ENCODE measurements at regions not wholly inside any gene's neighbourhood (a gene's known extent, or its start where the extent isn't known, plus 50 kb on each side); places are given as distances from the start of the nearest gene placed in this dataset.
"Not testable (repeated sequence)": the region's sequence is repeated elsewhere in the genome, so short reads cannot be mapped to it uniquely, and the experiment has no call there.

GRCh38 chr2:59353306-59353921 is 1112.3 kb upstream of the FANCL start:
- TF ChIP-seq CTCF (IDR thresholded peaks at IDR 0.05; ENCODE audit: low read depth, low read length): no peak
- no peak overlapping the region for H3K4me3 ChIP-seq (ENCODE audit: low read depth, low read length)

DNA sequence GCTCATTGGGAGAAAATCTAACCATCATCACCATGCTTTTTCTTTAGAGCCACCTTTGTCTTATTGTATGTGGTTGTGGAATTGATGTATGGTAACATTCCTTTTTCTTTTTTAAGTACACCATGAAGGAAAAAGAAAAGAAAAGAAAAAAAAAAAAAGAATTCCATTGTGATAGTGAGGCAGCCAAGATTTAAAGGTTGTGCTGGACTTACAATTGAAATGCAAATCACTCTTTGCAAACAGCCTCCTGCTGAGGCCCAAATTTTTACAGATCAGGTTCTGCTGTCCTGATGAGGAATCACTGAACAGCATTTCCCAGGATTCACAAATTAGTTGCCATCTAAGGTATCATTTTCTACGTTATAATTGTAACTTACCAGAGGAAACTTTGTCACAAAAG is 1101.0 kb upstream of the FANCL start:
- TF ChIP-seq CTCF (IDR thresholded peaks at IDR 0.05; ENCODE audit: low read depth, low read length): no peak
- no peak overlapping the region for H3K4me3 ChIP-seq (ENCODE audit: low read depth, low read length)

DNA sequence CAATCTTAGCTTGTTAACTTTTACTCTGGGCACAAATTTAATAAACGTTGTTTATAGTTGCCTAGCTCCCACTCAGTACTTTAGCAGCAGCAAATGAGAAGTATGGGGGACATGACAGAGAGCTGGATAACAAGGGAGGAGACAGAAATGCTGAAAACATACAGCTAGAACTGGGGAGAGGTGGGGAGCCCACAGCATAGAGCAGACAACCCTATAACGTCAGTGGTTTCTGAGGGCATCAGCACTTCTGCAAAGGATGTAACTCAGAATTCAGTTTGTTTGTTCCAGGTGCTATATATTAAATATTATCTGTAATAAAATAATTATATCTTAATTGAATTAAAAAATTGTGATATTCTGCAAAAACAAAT is 1098.7 kb upstream of the FANCL start:
- no peak for TF ChIP-seq CTCF (IDR thresholded peaks at IDR 0.05; ENCODE audit: low read depth, low read length)
- H3K4me3 ChIP-seq (ENCODE audit: low read depth, low read length): no peak overlapping the region

DNA sequence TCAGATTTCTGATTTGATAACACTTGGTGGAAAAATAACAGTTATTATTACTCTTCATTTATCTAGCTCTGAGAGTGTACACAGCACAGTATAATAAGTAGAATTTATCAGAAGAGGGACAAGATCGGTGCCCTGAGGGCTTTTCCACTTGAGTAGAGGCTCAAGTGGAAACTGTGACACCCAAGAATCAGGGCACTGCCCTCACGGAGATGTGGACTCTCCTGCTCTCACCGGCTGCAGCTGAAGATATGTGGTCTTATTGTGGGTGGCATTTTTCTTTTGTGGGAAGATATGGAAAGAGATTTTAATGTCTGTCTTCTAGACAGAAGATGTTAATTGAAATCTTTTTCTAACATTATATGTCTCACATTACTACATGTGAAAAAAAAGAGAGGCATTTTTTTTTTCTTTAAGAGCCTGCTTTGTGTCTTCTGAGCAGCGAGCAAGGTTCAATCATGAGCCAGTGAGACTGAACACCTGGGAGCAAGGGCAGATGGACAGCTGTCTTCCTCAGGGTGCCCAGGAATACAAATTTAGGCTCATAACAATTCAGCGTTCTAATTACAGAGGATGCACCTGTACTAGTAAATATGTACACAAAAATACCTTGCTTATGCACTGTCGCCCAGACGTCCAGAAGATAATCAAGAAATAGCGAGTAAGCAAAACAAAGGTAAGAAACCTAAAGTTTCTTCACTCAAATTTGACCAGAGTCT is 1098.2 kb upstream of the FANCL start:
- no peak for TF ChIP-seq CTCF (IDR thresholded peaks at IDR 0.05; ENCODE audit: low read depth, low read length)
- H3K4me3 ChIP-seq (ENCODE audit: low read depth, low read length): no peak overlapping the region

DNA sequence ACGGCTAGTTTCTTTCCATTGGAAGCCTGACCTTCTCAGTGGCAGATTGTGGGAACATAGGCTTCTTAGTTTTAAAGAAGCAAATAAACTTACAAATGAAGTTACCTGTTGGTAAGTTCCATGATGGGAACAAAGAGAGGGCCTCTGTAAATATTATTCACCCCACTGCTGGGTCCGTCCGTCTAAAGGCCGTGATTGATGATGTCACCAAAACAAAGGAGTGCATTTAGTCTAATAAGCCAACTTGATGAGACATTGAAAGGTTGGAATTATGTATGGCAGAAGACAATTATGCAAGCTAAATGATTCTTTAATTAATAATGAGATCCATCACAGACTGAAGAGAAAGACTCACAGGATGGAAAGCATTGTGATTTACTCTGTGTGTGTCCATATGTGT is 1091.9 kb upstream of the FANCL start:
- TF ChIP-seq CTCF (IDR thresholded peaks at IDR 0.05; ENCODE audit: low read depth, low read length): no peak
- H3K4me3 ChIP-seq (ENCODE audit: low read depth, low read length): no peak overlapping the region

DNA sequence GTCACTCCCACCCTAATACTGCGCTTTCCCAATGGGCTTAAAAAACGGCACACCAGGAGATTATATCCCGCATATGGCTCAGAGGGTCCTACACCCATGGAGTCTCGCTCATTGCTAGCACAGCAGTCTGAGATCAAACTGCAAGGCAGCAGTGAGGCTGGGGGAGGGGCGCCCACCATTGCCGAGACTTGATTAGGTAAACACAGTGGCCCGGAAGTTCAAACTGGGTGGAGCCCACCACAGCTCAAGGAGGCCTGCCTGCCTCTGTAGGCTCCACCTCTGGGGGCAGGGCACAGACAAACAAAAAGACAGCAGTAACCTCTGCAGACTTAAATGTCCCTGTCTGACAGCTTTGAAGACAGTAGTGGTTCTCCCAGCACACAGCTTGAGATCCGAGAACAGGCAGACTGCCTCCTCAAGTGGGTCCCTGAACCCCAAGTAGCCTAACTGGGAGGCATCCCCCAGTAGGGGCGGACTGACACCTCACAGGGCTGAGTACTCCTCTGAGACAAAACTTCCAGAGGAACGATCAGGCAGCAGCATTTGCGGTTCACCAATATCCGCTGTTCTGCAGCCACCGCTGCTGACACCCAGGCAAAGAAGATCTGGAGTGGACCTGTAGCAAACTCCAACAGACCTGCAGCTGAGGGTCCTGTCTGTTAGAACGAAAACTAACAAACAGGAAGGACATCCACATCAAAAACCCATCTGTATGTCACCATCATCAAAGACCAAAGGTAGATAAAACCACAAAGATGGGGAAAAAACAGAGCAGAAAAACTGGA is 1085.6 kb upstream of the FANCL start:
- not testable (repeated sequence) for H3K4me3 ChIP-seq (ENCODE audit: low read depth, low read length)

DNA sequence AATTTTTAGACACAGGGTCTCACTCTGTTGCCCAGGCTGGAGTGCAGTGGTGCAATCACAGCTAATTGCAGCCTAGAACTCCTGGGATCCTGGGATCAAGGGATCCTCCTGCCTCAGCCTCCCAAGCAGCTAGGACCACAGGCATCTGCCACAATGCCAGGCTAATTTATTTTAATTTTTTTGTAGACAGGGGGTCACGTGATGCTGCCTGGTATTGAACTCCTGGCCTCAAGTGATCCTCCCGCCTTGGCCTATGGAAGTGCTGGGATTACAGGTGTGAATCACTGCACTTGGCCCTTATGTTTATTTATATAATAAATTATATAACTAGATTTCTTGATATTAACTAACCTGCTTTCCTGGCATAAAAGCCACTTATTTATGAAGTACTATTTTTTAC is 1081.7 kb upstream of the FANCL start:
- TF ChIP-seq CTCF (IDR thresholded peaks at IDR 0.05; ENCODE audit: low read depth, low read length): no peak
- no peak overlapping the region for H3K4me3 ChIP-seq (ENCODE audit: low read depth, low read length)

Measured in WI38 (cell line).